ENCODE measurements at regions not wholly inside any gene's neighbourhood (a gene's known extent, or its start where the extent isn't known, plus 50 kb on each side); places are given as distances from the start of the nearest gene placed in this dataset.

DNA sequence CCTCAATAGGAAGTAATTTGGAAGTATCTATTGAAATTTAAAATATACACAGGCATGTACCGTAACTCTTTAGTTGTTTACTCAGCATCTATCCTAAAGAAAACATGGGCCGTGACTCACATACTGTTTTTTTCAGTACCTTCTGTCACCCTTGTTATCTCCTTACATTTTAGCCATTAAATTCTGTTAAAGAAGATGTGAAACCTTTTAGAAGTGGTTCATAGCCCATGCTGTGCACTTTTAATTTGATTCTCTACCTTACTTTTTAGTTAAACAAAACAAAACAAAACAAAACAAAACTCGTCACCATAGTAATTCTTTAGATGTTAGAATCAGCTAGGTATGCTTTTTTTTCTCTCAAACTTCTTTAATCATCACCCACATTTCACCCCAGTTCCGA is 494.4 kb upstream of the RGS6 start:
- no peaks in the 10 kb centered on the region for H3K27me3 Mint-ChIP-seq (ENCODE audit: low read depth)
- H3K4me1 Mint-ChIP-seq, result peaks cover 30% of the 10 kb centered on the region
- H3K27ac Mint-ChIP-seq, result peak overlapping the region in 2 of 3 experiments; percentile 92 to 94
- TF ChIP-seq CTCF (IDR thresholded peaks at IDR 0.05; ENCODE audit: unreplicated experiment in 3 of 3), result no peak
- no peak overlapping the region for H3K4me3 Mint-ChIP-seq
- H3K9me3 Mint-ChIP-seq, result peaks cover 3% of the 10 kb centered on the region
- peaks cover 8% of the 10 kb centered on the region for H3K36me3 Mint-ChIP-seq (ENCODE audit: low read depth)

DNA sequence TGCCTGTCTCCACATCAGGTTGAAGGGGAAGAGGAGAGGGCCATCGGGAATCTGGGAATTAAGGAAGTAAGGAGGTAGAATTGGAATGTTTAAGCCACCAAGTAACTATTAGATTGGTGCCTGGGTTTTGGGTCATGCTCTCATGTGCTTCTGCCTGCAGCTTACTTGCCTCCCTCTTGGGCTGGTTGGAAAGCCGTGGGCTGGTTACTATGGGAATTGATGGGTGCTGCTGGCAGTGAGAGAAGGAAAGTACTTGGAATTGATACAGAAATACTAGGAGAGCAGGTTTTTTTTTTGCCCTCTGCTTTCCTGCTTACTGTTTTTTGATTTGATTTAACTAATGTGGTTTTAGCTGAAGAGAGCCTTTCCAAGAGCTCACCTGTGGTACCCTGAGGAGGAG is 493.5 kb upstream of the RGS6 start:
- Mint-ChIP-seq H3K27me3 (ENCODE audit: low read depth) (no peaks in the 10 kb centered on the region), H3K36me3 (ENCODE audit: low read depth) (peaks cover 8% of the 10 kb centered on the region), H3K4me3 (no peak overlapping the region), H3K9me3 (peaks cover 3% of the 10 kb centered on the region), H3K4me1 (peaks cover 30% of the 10 kb centered on the region), H3K27ac (peak overlapping the region; percentile 87 to 94 (median 92))
- no peak for TF ChIP-seq CTCF (IDR thresholded peaks at IDR 0.05; ENCODE audit: unreplicated experiment in 3 of 3)

GRCh38 chr14:71441126-71441525 is 491.1 kb upstream of the RGS6 start:
- Mint-ChIP-seq H3K27ac (peak overlapping the region in 2 of 3 experiments; percentile 22 to 85), H3K27me3 (ENCODE audit: low read depth) (peaks cover 4% of the 10 kb centered on the region), H3K36me3 (ENCODE audit: low read depth) (no peaks in the 10 kb centered on the region), H3K4me1 (peaks cover 37% of the 10 kb centered on the region), H3K4me3 (no peak overlapping the region), H3K9me3 (no peaks in the 10 kb centered on the region)
- TF ChIP-seq CTCF (IDR thresholded peaks at IDR 0.05; ENCODE audit: unreplicated experiment in 3 of 3), result no peak

DNA sequence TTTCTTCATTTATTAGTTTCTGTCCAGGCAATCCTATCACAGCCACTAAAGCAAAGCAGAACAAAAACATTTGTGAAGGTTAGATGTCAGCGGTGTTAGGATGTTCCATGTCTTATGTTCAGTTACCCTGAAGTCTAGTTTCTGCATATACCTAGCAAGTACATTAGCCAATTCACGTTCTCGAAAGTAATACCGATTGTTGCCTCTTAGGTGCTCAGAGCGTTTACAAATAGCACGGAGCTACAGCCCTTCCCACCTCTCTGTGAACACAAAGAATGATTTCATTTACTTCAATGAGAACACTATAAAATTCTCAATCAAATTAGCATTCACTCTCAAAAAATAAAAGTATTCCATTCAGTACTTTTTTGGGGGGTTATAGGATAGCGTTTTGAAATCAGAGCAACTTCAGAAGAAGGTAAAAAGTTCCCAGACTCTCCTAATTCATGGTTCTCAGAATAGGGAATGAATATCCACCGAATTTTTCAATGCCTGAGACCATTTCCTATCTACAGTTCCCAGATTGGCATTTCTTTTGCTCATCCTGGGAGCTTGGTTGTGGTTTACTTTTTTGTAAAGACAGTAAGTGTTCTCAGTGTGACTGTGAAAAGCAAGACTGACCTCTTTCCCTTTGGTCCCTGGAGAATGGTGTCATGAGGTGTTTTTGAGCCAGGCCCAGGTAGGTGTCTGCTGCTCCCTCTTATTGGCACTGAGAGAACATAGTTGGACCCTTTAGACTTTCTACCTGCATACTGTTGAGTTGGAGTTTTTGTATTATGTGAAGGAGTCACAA is 488.0 kb upstream of the RGS6 start:
- peaks cover 23% of the 10 kb centered on the region for H3K4me1 Mint-ChIP-seq

GRCh38 chr14:71448431-71449315 is 483.6 kb upstream of the RGS6 start:
- TF ChIP-seq CTCF (IDR thresholded peaks at IDR 0.05; ENCODE audit: unreplicated experiment in 3 of 3), result no peak
- Mint-ChIP-seq H3K27ac (peak overlapping the region in 2 of 3 experiments; percentile 36 to 70), H3K4me3 (no peak overlapping the region), H3K27me3 (ENCODE audit: low read depth) (peaks cover 4% of the 10 kb centered on the region), H3K9me3 (peaks cover 2% of the 10 kb centered on the region), H3K36me3 (ENCODE audit: low read depth) (no peaks in the 10 kb centered on the region), H3K4me1 (peaks cover 6% of the 10 kb centered on the region)

More for the DNA sequence above, 488.0 kb upstream of the RGS6 start:
- peak overlapping the region; percentile 26 to 61 (median 58) for H3K27ac Mint-ChIP-seq
- H3K9me3 Mint-ChIP-seq, result no peaks in the 10 kb centered on the region
- H3K36me3 Mint-ChIP-seq (ENCODE audit: low read depth), result no peaks in the 10 kb centered on the region
- TF ChIP-seq CTCF (IDR thresholded peaks at IDR 0.05; ENCODE audit: unreplicated experiment in 3 of 3), result no peak
- H3K27me3 Mint-ChIP-seq (ENCODE audit: low read depth), result peaks cover 4% of the 10 kb centered on the region
- H3K4me3 Mint-ChIP-seq, result no peak overlapping the region
